ENCODE measurements at regions not wholly inside any gene's neighbourhood (a gene's known extent, or its start where the extent isn't known, plus 50 kb on each side); places are given as distances from the start of the nearest gene placed in this dataset.

GRCh38 chr5:159681661-159682060 lies 234.6 kb upstream of the ADRA1B start:
- TF ChIP-seq POLR2A (IDR thresholded peaks at IDR 0.05) (no peak), CTCF (IDR thresholded peaks at IDR 0.05) (no peak)
